ENCODE measurements at regions not wholly inside any gene's neighbourhood (a gene's known extent, or its start where the extent isn't known, plus 50 kb on each side); places are given as distances from the start of the nearest gene placed in this dataset.
"Not testable (repeated sequence)": the region's sequence is repeated elsewhere in the genome, so short reads cannot be mapped to it uniquely, and the experiment has no call there.

GRCh38 chr1:149708192-149708853 is 74.2 kb upstream of the FCGR1A start (continued):
- TF ChIP-seq ZNF592 (IDR thresholded peaks at IDR 0.05) (peak; percentile 54), ZFP36 (IDR thresholded peaks at IDR 0.05; ENCODE audit: low read depth, low read length, partially characterized antibody) (peak; percentile 60), L3MBTL2 (IDR thresholded peaks at IDR 0.05) (peak; percentile 21; the same call in 1 of the 2 replicates), BRD4 (IDR thresholded peaks at IDR 0.05) (peak; percentile 96), ZNF395 (CRISPR knock-in tag; IDR thresholded peaks at IDR 0.05) (0 out of 2 replicates have a peak, but pooled peaks have one; percentile 26), POLR3A (IDR thresholded peaks at IDR 0.05; ENCODE audit: borderline replicate concordance, extremely low read depth, insufficient read depth, insufficient read length) (peak; percentile 77), HDAC1 (IDR thresholded peaks at IDR 0.05) (peak in 1 of 2 experiments; percentile 19; a peak in 1 of 4 replicates), NR2C2 (tag; IDR thresholded peaks at IDR 0.05) (0 out of 2 replicates have a peak, but pooled peaks have one; percentile 26), AFF1 (IDR thresholded peaks at IDR 0.05; ENCODE audit: low read depth in 1 of 2, partially characterized antibody in 2 of 2) (peak in 1 of 2 experiments; percentile 46), ATF1 (tag; IDR thresholded peaks at IDR 0.05) (peak; percentile 52; the same call in 1 of the 2 replicates)
- not testable (repeated sequence) for TF ChIP-seq NR2C2, ATF1 (CRISPR knock-in tag; IDR thresholded peaks at IDR 0.05)

Data from K562 (cell line).